ENCODE measurements at regions not wholly inside any gene's neighbourhood (a gene's known extent, or its start where the extent isn't known, plus 50 kb on each side); places are given as distances from the start of the nearest gene placed in this dataset.

GRCh38 chr2:129620411-129620810 is 359.1 kb upstream of the RAB6C start:
- no peak for DNase-seq
- peaks cover 0 to 2% of the 10 kb centered on the region in 2 donors for H3K9me3 Mint-ChIP-seq
- H3K36me3 Mint-ChIP-seq (ENCODE audit: insufficient read depth in 2 of 2), result no peaks in the 10 kb centered on the region
- no peaks in the 10 kb centered on the region for H3K27me3 Mint-ChIP-seq (ENCODE audit: low read depth)
- ATAC-seq (replicated peaks in 1 of 2), result no peak
- H3K27ac Mint-ChIP-seq, result no peak overlapping the region
- H3K4me3 Mint-ChIP-seq, result no peak overlapping the region
- no peaks in the 10 kb centered on the region for H3K4me1 Mint-ChIP-seq (ENCODE audit: low read depth)

- H3K27ac Mint-ChIP-seq, result no peak overlapping the region
- DNase-seq, result no peak
- no peaks in the 10 kb centered on the region for H3K27me3 Mint-ChIP-seq (ENCODE audit: low read depth)
- no peak for ATAC-seq (replicated peaks in 1 of 2)
- H3K4me1 Mint-ChIP-seq (ENCODE audit: low read depth), result no peaks in the 10 kb centered on the region
- H3K9me3 Mint-ChIP-seq, result peaks cover 2 to 4% of the 10 kb centered on the region in 2 donors
- no peaks in the 10 kb centered on the region for H3K36me3 Mint-ChIP-seq (ENCODE audit: insufficient read depth in 2 of 2)
- H3K4me3 Mint-ChIP-seq, result no peak overlapping the region
Observed at GRCh38 chr2:129623783-129624182, 355.7 kb upstream of the RAB6C start.

DNA sequence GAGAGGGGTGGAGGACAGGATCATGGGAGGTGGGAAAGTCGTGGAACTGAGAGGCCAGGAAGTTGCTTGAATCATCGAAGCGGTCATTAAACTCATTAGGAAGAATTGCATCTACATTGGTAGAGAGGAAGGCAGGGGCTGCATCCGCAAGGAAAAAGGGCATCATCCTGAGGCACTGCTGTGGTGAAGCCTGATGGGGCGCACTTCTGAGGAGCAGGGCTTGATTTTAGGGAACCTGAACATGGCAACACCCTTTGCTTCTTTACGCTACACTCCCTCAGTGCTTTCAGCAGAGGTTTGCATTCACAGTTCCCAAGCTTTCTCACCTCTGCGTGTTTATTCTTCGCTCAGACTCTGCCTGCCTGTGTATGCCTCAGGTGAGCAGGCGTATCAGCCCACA is 352.0 kb upstream of the RAB6C start:
- DNase-seq (no peak), ATAC-seq (replicated peaks in 1 of 2) (no peak)
- H3K4me1 Mint-ChIP-seq (ENCODE audit: low read depth), result no peaks in the 10 kb centered on the region
- no peak overlapping the region for H3K27ac Mint-ChIP-seq
- no peaks in the 10 kb centered on the region for H3K36me3 Mint-ChIP-seq (ENCODE audit: insufficient read depth in 2 of 2)
- peaks cover 2 to 5% of the 10 kb centered on the region in 2 donors for H3K9me3 Mint-ChIP-seq
- no peak overlapping the region for H3K4me3 Mint-ChIP-seq
- no peaks in the 10 kb centered on the region for H3K27me3 Mint-ChIP-seq (ENCODE audit: low read depth)

DNA sequence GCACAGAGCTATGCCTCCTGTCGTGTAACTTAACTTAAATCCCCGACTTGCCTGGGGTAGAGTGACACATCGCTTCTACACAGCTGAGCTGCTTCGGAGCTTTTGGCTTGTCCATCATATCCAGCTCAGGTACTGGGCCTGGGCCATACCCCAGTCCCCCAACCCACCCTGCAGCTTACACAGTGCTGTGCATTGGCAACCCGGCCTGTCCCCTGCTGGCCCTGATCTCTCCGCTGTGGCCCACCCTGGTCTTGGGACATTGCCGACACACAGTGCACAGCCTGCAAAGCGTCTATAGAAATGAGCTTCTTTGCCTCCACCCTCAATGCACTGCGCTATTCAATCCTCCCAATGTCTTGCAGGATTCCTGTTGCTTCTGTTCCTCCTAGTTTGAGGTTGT is 342.8 kb upstream of the RAB6C start:
- Mint-ChIP-seq H3K27ac (no peak overlapping the region), H3K36me3 (ENCODE audit: insufficient read depth in 2 of 2) (no peaks in the 10 kb centered on the region), H3K27me3 (ENCODE audit: low read depth) (no peaks in the 10 kb centered on the region), H3K4me1 (ENCODE audit: low read depth) (no peaks in the 10 kb centered on the region), H3K9me3 (peaks cover 0 to 1% of the 10 kb centered on the region in 2 donors), H3K4me3 (no peak overlapping the region)
- no peak for DNase-seq
- ATAC-seq (replicated peaks in 1 of 2), result no peak

DNA sequence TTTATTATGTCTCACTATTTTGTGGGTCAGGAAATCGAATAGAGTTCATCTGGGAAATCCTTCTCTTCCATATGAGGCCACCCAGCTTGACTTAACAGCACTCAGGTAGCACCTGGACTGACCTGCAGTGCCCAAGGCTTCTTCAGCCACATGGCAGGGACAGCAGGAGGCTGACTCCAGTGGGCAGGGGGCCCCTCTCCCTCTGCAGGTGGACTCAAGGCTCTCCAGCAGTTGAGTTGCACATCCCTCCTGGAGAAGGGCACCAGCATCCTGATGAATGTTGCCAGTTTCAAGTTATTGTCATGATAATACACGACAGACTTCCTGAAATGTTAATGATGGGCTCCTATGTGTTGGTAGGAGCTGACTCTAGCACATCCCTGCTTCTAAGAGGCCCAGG is 338.1 kb upstream of the RAB6C start:
- peaks cover 2% of the 10 kb centered on the region in 2 donors for H3K9me3 Mint-ChIP-seq

GRCh38 chr2:129642526-129643043 is 336.9 kb upstream of the RAB6C start:
- H3K4me3 Mint-ChIP-seq, result no peak overlapping the region
- peaks cover 2% of the 10 kb centered on the region in 2 donors for H3K9me3 Mint-ChIP-seq
- no peaks in the 10 kb centered on the region for H3K27me3 Mint-ChIP-seq (ENCODE audit: low read depth)
- H3K36me3 Mint-ChIP-seq (ENCODE audit: insufficient read depth in 2 of 2), result peaks cover 0 to 2% of the 10 kb centered on the region in 2 donors
- no peak for ATAC-seq (replicated peaks in 1 of 2)
- H3K27ac Mint-ChIP-seq, result no peak overlapping the region
- H3K4me1 Mint-ChIP-seq (ENCODE audit: low read depth), result no peaks in the 10 kb centered on the region
- DNase-seq, result no peak

More for the DNA sequence above, 338.1 kb upstream of the RAB6C start:
- Mint-ChIP-seq H3K27me3 (ENCODE audit: low read depth) (no peaks in the 10 kb centered on the region), H3K4me3 (no peak overlapping the region), H3K4me1 (ENCODE audit: low read depth) (no peaks in the 10 kb centered on the region), H3K27ac (no peak overlapping the region), H3K36me3 (ENCODE audit: insufficient read depth in 2 of 2) (peaks cover 0 to 2% of the 10 kb centered on the region in 2 donors)
- ATAC-seq (replicated peaks in 1 of 2) (no peak), DNase-seq (no peak)

GRCh38 chr2:129645335-129645734 is 334.1 kb upstream of the RAB6C start:
- Mint-ChIP-seq H3K4me3 (no peak overlapping the region), H3K27ac (no peak overlapping the region), H3K27me3 (ENCODE audit: low read depth) (no peaks in the 10 kb centered on the region), H3K36me3 (ENCODE audit: insufficient read depth in 2 of 2) (peaks cover 0 to 2% of the 10 kb centered on the region in 2 donors), H3K4me1 (ENCODE audit: low read depth) (no peaks in the 10 kb centered on the region), H3K9me3 (peaks cover 2% of the 10 kb centered on the region in 2 donors)
- DNase-seq, result no peak
- ATAC-seq (replicated peaks in 1 of 2), result no peak

DNA sequence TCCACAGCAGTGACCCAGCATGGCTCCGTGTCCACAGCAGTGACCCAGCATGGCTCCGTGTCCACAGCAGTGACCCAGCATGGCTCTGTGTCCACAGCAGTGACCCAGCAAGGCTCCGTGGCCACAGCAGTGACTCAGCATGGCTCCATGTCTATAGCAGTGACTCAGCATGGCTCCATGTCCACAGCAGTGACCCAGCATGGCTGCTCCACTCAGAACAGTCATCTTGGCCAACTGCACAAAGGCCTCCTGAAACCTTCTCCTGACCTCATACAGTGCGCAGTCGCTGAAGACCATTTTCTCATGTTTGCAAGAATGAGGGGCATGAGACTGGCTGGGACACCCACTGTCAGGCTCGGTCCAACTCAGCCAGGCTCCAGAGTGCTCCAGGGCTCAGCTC is 333.4 kb upstream of the RAB6C start:
- no peaks in the 10 kb centered on the region for H3K27me3 Mint-ChIP-seq (ENCODE audit: low read depth)
- H3K4me3 Mint-ChIP-seq, result no peak overlapping the region
- no peak overlapping the region for H3K27ac Mint-ChIP-seq
- peaks cover 2% of the 10 kb centered on the region in 2 donors for H3K9me3 Mint-ChIP-seq
- no peak for ATAC-seq (replicated peaks in 1 of 2)
- H3K36me3 Mint-ChIP-seq (ENCODE audit: insufficient read depth in 2 of 2), result peaks cover 0 to 2% of the 10 kb centered on the region in 2 donors
- H3K4me1 Mint-ChIP-seq (ENCODE audit: low read depth), result no peaks in the 10 kb centered on the region
- DNase-seq, result no peak

DNA sequence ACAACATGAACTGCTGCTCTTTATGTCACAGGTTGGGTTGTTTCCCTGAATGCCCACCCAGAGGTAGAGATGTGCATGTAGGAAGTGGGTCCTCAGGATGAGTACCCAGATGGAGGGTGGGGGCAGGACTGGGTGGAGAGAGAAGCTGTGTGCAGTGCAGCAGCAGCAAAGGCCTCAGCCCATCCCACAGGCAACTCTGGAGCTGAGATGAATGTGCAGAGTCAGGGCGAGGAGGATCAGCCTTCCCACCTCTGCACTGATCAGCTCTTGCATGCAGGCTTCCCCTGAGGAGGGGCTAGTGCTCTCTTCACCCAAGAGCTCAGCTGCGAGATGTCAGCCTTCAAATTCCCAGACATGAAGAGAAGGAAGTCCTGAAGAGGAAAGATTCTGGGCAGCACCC is 326.2 kb upstream of the RAB6C start:
- H3K27me3 Mint-ChIP-seq (ENCODE audit: low read depth), result no peaks in the 10 kb centered on the region
- no peaks in the 10 kb centered on the region for H3K4me1 Mint-ChIP-seq (ENCODE audit: low read depth)
- no peaks in the 10 kb centered on the region for H3K36me3 Mint-ChIP-seq (ENCODE audit: insufficient read depth in 2 of 2)
- H3K9me3 Mint-ChIP-seq, result no peaks in the 10 kb centered on the region
- no peak overlapping the region for H3K4me3 Mint-ChIP-seq
- no peak overlapping the region for H3K27ac Mint-ChIP-seq
- ATAC-seq (replicated peaks in 1 of 2) (no peak), DNase-seq (no peak)

GRCh38 chr2:129654331-129654730 is 325.1 kb upstream of the RAB6C start:
- DNase-seq (no peak), ATAC-seq (replicated peaks in 1 of 2) (no peak)
- H3K27me3 Mint-ChIP-seq (ENCODE audit: low read depth), result no peaks in the 10 kb centered on the region
- no peaks in the 10 kb centered on the region for H3K36me3 Mint-ChIP-seq (ENCODE audit: insufficient read depth in 2 of 2)
- peaks cover 2% of the 10 kb centered on the region in 2 donors for H3K9me3 Mint-ChIP-seq
- no peak overlapping the region for H3K4me3 Mint-ChIP-seq
- no peaks in the 10 kb centered on the region for H3K4me1 Mint-ChIP-seq (ENCODE audit: low read depth)
- no peak overlapping the region for H3K27ac Mint-ChIP-seq

- peaks cover 3 to 5% of the 10 kb centered on the region in 2 donors for H3K9me3 Mint-ChIP-seq
- no peaks in the 10 kb centered on the region for H3K4me1 Mint-ChIP-seq (ENCODE audit: low read depth)
- H3K36me3 Mint-ChIP-seq (ENCODE audit: insufficient read depth in 2 of 2), result peaks cover 0 to 2% of the 10 kb centered on the region in 2 donors
- H3K4me3 Mint-ChIP-seq, result no peak overlapping the region
- no peak overlapping the region for H3K27ac Mint-ChIP-seq
- H3K27me3 Mint-ChIP-seq (ENCODE audit: low read depth), result no peaks in the 10 kb centered on the region
- no peak for DNase-seq
- ATAC-seq (replicated peaks in 1 of 2), result no peak
Observed at GRCh38 chr2:129656081-129656598, 323.3 kb upstream of the RAB6C start.

GRCh38 chr2:129658430-129658829 is 321.0 kb upstream of the RAB6C start:
- no peak for DNase-seq
- H3K36me3 Mint-ChIP-seq (ENCODE audit: insufficient read depth in 2 of 2), result peaks cover 0 to 2% of the 10 kb centered on the region in 2 donors
- no peak overlapping the region for H3K4me3 Mint-ChIP-seq
- peaks cover 3 to 5% of the 10 kb centered on the region in 2 donors for H3K9me3 Mint-ChIP-seq
- no peaks in the 10 kb centered on the region for H3K4me1 Mint-ChIP-seq (ENCODE audit: low read depth)
- no peak overlapping the region for H3K27ac Mint-ChIP-seq
- no peak for ATAC-seq (replicated peaks in 1 of 2)
- peaks cover 6% of the 10 kb centered on the region for H3K27me3 Mint-ChIP-seq (ENCODE audit: low read depth)

- Mint-ChIP-seq H3K36me3 (ENCODE audit: insufficient read depth in 2 of 2) (peaks cover 0 to 2% of the 10 kb centered on the region in 2 donors), H3K27ac (no peak overlapping the region), H3K9me3 (peaks cover 5% of the 10 kb centered on the region in 2 donors), H3K4me1 (ENCODE audit: low read depth) (no peaks in the 10 kb centered on the region), H3K4me3 (no peak overlapping the region), H3K27me3 (ENCODE audit: low read depth) (peaks cover 6% of the 10 kb centered on the region)
- DNase-seq (no peak), ATAC-seq (replicated peaks in 1 of 2) (no peak)
Observed at GRCh38 chr2:129661935-129662334, 317.5 kb upstream of the RAB6C start.

DNA sequence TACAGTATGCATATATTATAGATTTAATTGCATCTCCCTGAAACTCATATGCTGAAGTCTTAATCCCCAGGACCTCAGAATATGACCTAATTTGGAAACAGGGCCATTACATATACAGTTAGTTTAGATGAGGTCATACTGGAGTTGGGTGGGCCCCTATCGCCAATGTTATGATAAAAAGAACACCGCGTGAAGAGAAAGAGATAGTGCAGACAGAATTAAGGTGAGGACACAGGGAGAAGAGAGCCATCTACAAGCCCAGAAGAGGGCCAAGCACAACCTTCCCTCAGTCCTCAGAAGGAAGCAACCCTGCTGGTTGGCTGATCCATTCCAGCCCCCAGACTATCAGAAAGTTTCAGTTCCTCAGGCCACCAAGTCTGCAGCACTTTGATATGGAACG is 311.9 kb upstream of the RAB6C start:
- H3K27ac Mint-ChIP-seq, result no peak overlapping the region
- no peaks in the 10 kb centered on the region for H3K27me3 Mint-ChIP-seq (ENCODE audit: low read depth)
- H3K4me1 Mint-ChIP-seq (ENCODE audit: low read depth), result no peaks in the 10 kb centered on the region
- H3K4me3 Mint-ChIP-seq, result no peak overlapping the region
- H3K9me3 Mint-ChIP-seq, result peaks cover 0 to 2% of the 10 kb centered on the region in 2 donors
- no peak for ATAC-seq (replicated peaks in 1 of 2)
- DNase-seq, result no peak
- no peaks in the 10 kb centered on the region for H3K36me3 Mint-ChIP-seq (ENCODE audit: insufficient read depth in 2 of 2)
